ENCODE measurements at regions not wholly inside any gene's neighbourhood (a gene's known extent, or its start where the extent isn't known, plus 50 kb on each side); places are given as distances from the start of the nearest gene placed in this dataset.

DNA sequence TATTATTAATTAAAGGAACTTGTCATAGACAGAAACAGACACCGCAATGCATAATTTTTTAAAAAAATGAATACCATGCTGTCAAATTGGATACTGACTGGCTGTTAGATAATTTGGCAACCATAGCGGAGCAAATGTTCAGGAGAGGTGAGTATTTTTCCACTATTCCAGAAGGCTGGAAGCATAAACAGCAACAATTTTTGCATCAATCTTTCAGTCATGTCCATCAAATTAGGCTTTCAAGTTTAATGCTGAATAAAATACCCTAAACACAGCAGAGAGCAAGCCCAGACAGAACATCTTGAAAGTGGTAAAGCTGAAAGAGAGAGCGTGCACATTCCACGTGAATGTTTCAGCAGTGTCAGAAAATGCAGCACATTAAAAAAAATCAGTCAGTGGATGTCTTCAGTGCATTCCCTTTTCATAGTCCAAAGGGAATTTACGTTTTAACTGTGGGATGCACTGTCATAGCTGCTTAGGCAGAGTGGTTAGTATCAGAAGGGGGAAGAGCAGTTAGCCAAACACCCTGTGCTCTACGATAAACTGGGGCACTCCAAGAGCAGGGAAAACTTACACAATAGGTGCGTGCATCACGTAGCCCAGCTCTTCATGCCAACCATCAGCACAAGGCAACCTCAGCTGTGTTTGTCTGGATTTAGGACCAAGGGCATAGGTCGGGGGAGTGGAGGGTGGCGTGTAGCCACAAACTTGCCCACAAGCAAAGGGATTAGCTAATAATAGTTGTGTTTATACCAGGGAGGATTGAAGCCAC, 116.2 kb upstream of the STMND1 start:
- H3K4me2 ChIP-seq (ENCODE audit: low read length, poor library complexity, severe bottlenecking), result no peak overlapping the region
- H4K91ac ChIP-seq (ENCODE audit: low read length), result peak overlapping the region; percentile 11
- H3K36me3 ChIP-seq (ENCODE audit: control insufficient read depth in 1 of 2, insufficient read depth in 2 of 2, low read depth in 1 of 2, low read length in 2 of 2), result no peaks in the 10 kb centered on the region
- no peaks in the 10 kb centered on the region for H3K4me1 ChIP-seq (ENCODE audit: control insufficient read depth, insufficient read depth, low read depth, low read length)
- no peak overlapping the region for H2BK5ac ChIP-seq (ENCODE audit: low read depth, low read length, poor library complexity, severe bottlenecking)
- no peak overlapping the region for H3K27ac ChIP-seq (ENCODE audit: low read length, poor library complexity, severe bottlenecking)
- no peak overlapping the region for H4K8ac ChIP-seq (ENCODE audit: low read length)
- no peak overlapping the region for H3K23ac ChIP-seq (ENCODE audit: low read length in 2 of 2)
- peaks cover 4% of the 10 kb centered on the region for H3K9me3 ChIP-seq (ENCODE audit: control insufficient read depth, low read length)
- no peak overlapping the region for H2AK5ac ChIP-seq (ENCODE audit: low read length, severe bottlenecking)
- H2AFZ ChIP-seq (ENCODE audit: low read depth, low read length), result no peak overlapping the region
- H3K79me1 ChIP-seq (replicated peaks; ENCODE audit: low read length, poor library complexity, severe bottlenecking), result no peaks in the 10 kb centered on the region
- H3K9ac ChIP-seq (ENCODE audit: low read length), result peak overlapping the region; percentile 36
- no peaks in the 10 kb centered on the region for H3K27me3 ChIP-seq (ENCODE audit: control insufficient read depth in 1 of 2, insufficient read depth in 1 of 2, low read length in 2 of 2)
- no peak overlapping the region for H3K14ac ChIP-seq (ENCODE audit: low read length in 2 of 2)
- no peak overlapping the region for H2BK120ac ChIP-seq (ENCODE audit: low read depth, low read length)
- peak; percentile 87 for DNase-seq
- no peak overlapping the region for H2BK12ac ChIP-seq (ENCODE audit: low read length in 2 of 2)
- peak overlapping the region in 1 of 2 experiments; percentile 19 for H3K18ac ChIP-seq (ENCODE audit: low read depth in 1 of 2, low read length in 2 of 2)
- no peak overlapping the region for H3K4ac ChIP-seq (ENCODE audit: low read depth in 1 of 2, low read length in 2 of 2)
- 71% methylated on average over 7 of the region's 10 CpGs for WGBS
- peak overlapping the region in 1 of 2 experiments; percentile 21 for H3K4me3 ChIP-seq (ENCODE audit: insufficient read depth in 1 of 2, low read depth in 1 of 2, low read length in 2 of 2)
- no peak overlapping the region for H2BK15ac ChIP-seq (ENCODE audit: low read depth, poor library complexity, severe bottlenecking)

GRCh38 chr6:16982807-16983206, 119.0 kb upstream of the STMND1 start:
- no peaks in the 10 kb centered on the region for H3K4me1 ChIP-seq (ENCODE audit: control insufficient read depth, insufficient read depth, low read depth, low read length)
- no peak for DNase-seq
- 86% methylated on average over 3 of the region's 3 CpGs for WGBS
- H4K8ac ChIP-seq (ENCODE audit: low read length), result no peak overlapping the region
- no peak overlapping the region for H3K18ac ChIP-seq (ENCODE audit: low read depth in 1 of 2, low read length in 2 of 2)
- H2AK5ac ChIP-seq (ENCODE audit: low read length, severe bottlenecking), result no peak overlapping the region
- H3K36me3 ChIP-seq (ENCODE audit: control insufficient read depth in 1 of 2, insufficient read depth in 2 of 2, low read depth in 1 of 2, low read length in 2 of 2), result no peaks in the 10 kb centered on the region
- H3K23ac ChIP-seq (ENCODE audit: low read length in 2 of 2), result no peak overlapping the region
- H3K9me3 ChIP-seq (ENCODE audit: control insufficient read depth, low read length), result no peaks in the 10 kb centered on the region
- no peak overlapping the region for H2BK12ac ChIP-seq (ENCODE audit: low read length in 2 of 2)
- no peak overlapping the region for H3K27ac ChIP-seq (ENCODE audit: low read length, poor library complexity, severe bottlenecking)
- H2BK5ac ChIP-seq (ENCODE audit: low read depth, low read length, poor library complexity, severe bottlenecking), result no peak overlapping the region
- peaks cover 0 to 7% of the 10 kb centered on the region in 2 experiments for H3K27me3 ChIP-seq (ENCODE audit: control insufficient read depth in 1 of 2, insufficient read depth in 1 of 2, low read length in 2 of 2)
- no peaks in the 10 kb centered on the region for H3K79me1 ChIP-seq (replicated peaks; ENCODE audit: low read length, poor library complexity, severe bottlenecking)
- H4K91ac ChIP-seq (ENCODE audit: low read length), result no peak overlapping the region
- no peak overlapping the region for H2AFZ ChIP-seq (ENCODE audit: low read depth, low read length)
- no peak overlapping the region for H2BK15ac ChIP-seq (ENCODE audit: low read depth, poor library complexity, severe bottlenecking)
- no peak overlapping the region for H3K4me3 ChIP-seq (ENCODE audit: insufficient read depth in 1 of 2, low read depth in 1 of 2, low read length in 2 of 2)
- no peak overlapping the region for H2BK120ac ChIP-seq (ENCODE audit: low read depth, low read length)
- no peak overlapping the region for H3K14ac ChIP-seq (ENCODE audit: low read length in 2 of 2)
- H3K4ac ChIP-seq (ENCODE audit: low read depth in 1 of 2, low read length in 2 of 2), result no peak overlapping the region
- no peak overlapping the region for H3K4me2 ChIP-seq (ENCODE audit: low read length, poor library complexity, severe bottlenecking)
- H3K9ac ChIP-seq (ENCODE audit: low read length), result no peak overlapping the region

- H3K27ac ChIP-seq (ENCODE audit: low read length, poor library complexity, severe bottlenecking), result no peak overlapping the region
- WGBS, result 79% methylated on average over 7 of the region's 7 CpGs
- H3K14ac ChIP-seq (ENCODE audit: low read length in 2 of 2), result no peak overlapping the region
- no peak overlapping the region for H2BK12ac ChIP-seq (ENCODE audit: low read length in 2 of 2)
- no peak for DNase-seq
- H3K9me3 ChIP-seq (ENCODE audit: control insufficient read depth, low read length), result no peaks in the 10 kb centered on the region
- H3K23ac ChIP-seq (ENCODE audit: low read length in 2 of 2), result no peak overlapping the region
- peaks cover 0 to 7% of the 10 kb centered on the region in 2 experiments for H3K27me3 ChIP-seq (ENCODE audit: control insufficient read depth in 1 of 2, insufficient read depth in 1 of 2, low read length in 2 of 2)
- H2BK120ac ChIP-seq (ENCODE audit: low read depth, low read length), result no peak overlapping the region
- no peak overlapping the region for H3K18ac ChIP-seq (ENCODE audit: low read depth in 1 of 2, low read length in 2 of 2)
- H2BK15ac ChIP-seq (ENCODE audit: low read depth, poor library complexity, severe bottlenecking), result no peak overlapping the region
- H3K36me3 ChIP-seq (ENCODE audit: control insufficient read depth in 1 of 2, insufficient read depth in 2 of 2, low read depth in 1 of 2, low read length in 2 of 2), result no peaks in the 10 kb centered on the region
- no peak overlapping the region for H3K4ac ChIP-seq (ENCODE audit: low read depth in 1 of 2, low read length in 2 of 2)
- no peak overlapping the region for H2AK5ac ChIP-seq (ENCODE audit: low read length, severe bottlenecking)
- no peaks in the 10 kb centered on the region for H3K79me1 ChIP-seq (replicated peaks; ENCODE audit: low read length, poor library complexity, severe bottlenecking)
- H2AFZ ChIP-seq (ENCODE audit: low read depth, low read length), result no peak overlapping the region
- no peak overlapping the region for H3K4me2 ChIP-seq (ENCODE audit: low read length, poor library complexity, severe bottlenecking)
- H3K9ac ChIP-seq (ENCODE audit: low read length), result no peak overlapping the region
- no peak overlapping the region for H3K4me3 ChIP-seq (ENCODE audit: insufficient read depth in 1 of 2, low read depth in 1 of 2, low read length in 2 of 2)
- H3K4me1 ChIP-seq (ENCODE audit: control insufficient read depth, insufficient read depth, low read depth, low read length), result no peaks in the 10 kb centered on the region
- H4K8ac ChIP-seq (ENCODE audit: low read length), result no peak overlapping the region
- no peak overlapping the region for H2BK5ac ChIP-seq (ENCODE audit: low read depth, low read length, poor library complexity, severe bottlenecking)
- no peak overlapping the region for H4K91ac ChIP-seq (ENCODE audit: low read length)
Observed at GRCh38 chr6:16979677-16980370, 122.0 kb upstream of the STMND1 start.

GRCh38 chr6:16978686-16979085, 123.2 kb upstream of the STMND1 start:
- Histone ChIP-seq H2AK5ac (ENCODE audit: low read length, severe bottlenecking) (no peak overlapping the region), H3K4ac (ENCODE audit: low read depth in 1 of 2, low read length in 2 of 2) (no peak overlapping the region), H2BK120ac (ENCODE audit: low read depth, low read length) (no peak overlapping the region), H2BK12ac (ENCODE audit: low read length in 2 of 2) (no peak overlapping the region), H3K4me1 (ENCODE audit: control insufficient read depth, insufficient read depth, low read depth, low read length) (no peaks in the 10 kb centered on the region), H4K91ac (ENCODE audit: low read length) (no peak overlapping the region), H3K36me3 (ENCODE audit: control insufficient read depth in 1 of 2, insufficient read depth in 2 of 2, low read depth in 1 of 2, low read length in 2 of 2) (no peaks in the 10 kb centered on the region), H3K9ac (ENCODE audit: low read length) (no peak overlapping the region), H3K79me1 (replicated peaks; ENCODE audit: low read length, poor library complexity, severe bottlenecking) (no peaks in the 10 kb centered on the region), H3K4me2 (ENCODE audit: low read length, poor library complexity, severe bottlenecking) (no peak overlapping the region), H3K18ac (ENCODE audit: low read depth in 1 of 2, low read length in 2 of 2) (no peak overlapping the region), H3K27me3 (ENCODE audit: control insufficient read depth in 1 of 2, insufficient read depth in 1 of 2, low read length in 2 of 2) (peaks cover 0 to 12% of the 10 kb centered on the region in 2 experiments), H2AFZ (ENCODE audit: low read depth, low read length) (no peak overlapping the region), H4K8ac (ENCODE audit: low read length) (no peak overlapping the region), H3K9me3 (ENCODE audit: control insufficient read depth, low read length) (no peaks in the 10 kb centered on the region), H2BK15ac (ENCODE audit: low read depth, poor library complexity, severe bottlenecking) (no peak overlapping the region), H3K23ac (ENCODE audit: low read length in 2 of 2) (no peak overlapping the region), H3K14ac (ENCODE audit: low read length in 2 of 2) (no peak overlapping the region), H2BK5ac (ENCODE audit: low read depth, low read length, poor library complexity, severe bottlenecking) (no peak overlapping the region), H3K27ac (ENCODE audit: low read length, poor library complexity, severe bottlenecking) (no peak overlapping the region), H3K4me3 (ENCODE audit: insufficient read depth in 1 of 2, low read depth in 1 of 2, low read length in 2 of 2) (no peak overlapping the region)
- DNase-seq, result no peak

Data from mesenchymal stem cell (in vitro differentiated cells and primary cell).